Left kidney (tissue), 1 donor: ENCODE measurements at regions not wholly inside any gene's neighbourhood (a gene's known extent, or its start where the extent isn't known, plus 50 kb on each side); places are given as distances from the start of the nearest gene placed in this dataset.
A peak's percentile ranks its signal among the peaks of the same experiment; 100 is the strongest.
"Not testable (repeated sequence)": the region's sequence is repeated elsewhere in the genome, so short reads cannot be mapped to it uniquely, and the experiment has no call there.

Experiments
- DNase-seq: peaks from one replicate; pipeline ENCODE4 v3.0.0-alpha.2; 2013

DNA sequence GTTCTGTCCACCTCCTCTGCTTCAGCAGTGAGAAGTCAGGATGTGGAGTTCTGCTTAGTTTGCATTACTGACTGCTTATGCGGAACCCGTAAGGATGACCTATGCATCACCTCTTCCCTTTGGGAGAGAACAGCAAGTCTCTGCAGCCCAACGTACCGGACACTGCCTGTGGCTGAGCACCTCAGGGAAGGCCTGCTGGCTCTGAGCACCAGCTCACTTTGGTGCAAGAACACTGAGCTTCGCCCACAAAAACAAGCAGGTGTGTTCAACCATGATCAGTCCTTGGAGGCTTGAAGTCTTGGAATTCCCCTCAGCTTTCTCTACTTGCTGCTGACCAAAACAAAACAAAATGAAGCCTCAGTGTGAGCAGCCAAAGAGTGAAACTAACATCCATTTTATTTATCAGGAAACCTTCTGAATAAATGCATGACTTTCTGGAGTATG, 52.7 kb upstream of the NCK2 start:
- DNase-seq, result no peak

DNA sequence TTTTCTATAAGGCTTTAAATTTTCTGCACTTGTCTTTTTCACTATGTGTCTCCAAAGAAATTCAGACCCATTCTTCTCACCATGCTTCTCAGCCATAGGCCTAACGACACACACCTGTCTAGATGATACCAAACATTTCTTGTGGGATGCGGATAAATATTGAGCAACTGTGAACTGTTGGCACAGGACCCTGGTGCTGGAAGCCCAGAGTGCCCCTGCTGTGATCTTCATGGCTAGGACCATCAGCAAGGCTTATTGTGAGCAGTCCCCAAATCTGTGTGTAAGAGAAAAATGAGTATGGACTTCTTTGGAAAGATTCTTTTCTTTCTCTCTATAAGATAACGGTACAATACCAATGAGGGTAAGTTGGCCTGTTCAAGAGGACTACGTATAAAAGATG, 54.1 kb upstream of the NCK2 start:
- DNase-seq, result no peak

GRCh38 chr2:105689484-105689883, 55.2 kb upstream of the NCK2 start:
- no peak for DNase-seq

- DNase-seq, result no peak
Observed at GRCh38 chr2:105688946-105689345, 55.8 kb upstream of the NCK2 start.

GRCh38 chr2:105686588-105686987, 58.1 kb upstream of the NCK2 start:
- DNase-seq, result no peak

GRCh38 chr2:105683011-105683492, 61.7 kb upstream of the NCK2 start:
- DNase-seq, result no peak

GRCh38 chr2:105682401-105682800, 62.3 kb upstream of the NCK2 start:
- no peak for DNase-seq

DNA sequence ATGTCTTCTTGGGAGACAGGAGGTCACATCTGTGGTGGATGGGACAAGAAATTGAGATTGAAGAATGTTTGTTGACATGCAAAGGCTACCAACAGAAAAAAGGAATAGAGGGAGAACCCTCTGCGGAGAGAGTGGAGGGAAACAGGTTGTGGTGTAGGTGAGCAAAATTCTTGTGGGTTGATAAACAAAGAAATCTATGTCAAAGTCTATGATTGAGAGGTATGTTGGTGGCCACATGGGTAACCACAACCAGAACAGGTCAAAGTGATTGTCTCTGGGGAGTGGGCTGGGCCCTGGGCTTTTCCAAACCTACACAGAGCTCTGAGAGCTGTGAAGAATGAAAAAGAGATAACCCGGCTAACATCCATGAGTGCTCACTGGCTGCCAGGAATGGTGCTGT, 62.8 kb upstream of the NCK2 start:
- no peak for DNase-seq

GRCh38 chr2:105680357-105680756, 64.4 kb upstream of the NCK2 start:
- DNase-seq, result no peak

DNA sequence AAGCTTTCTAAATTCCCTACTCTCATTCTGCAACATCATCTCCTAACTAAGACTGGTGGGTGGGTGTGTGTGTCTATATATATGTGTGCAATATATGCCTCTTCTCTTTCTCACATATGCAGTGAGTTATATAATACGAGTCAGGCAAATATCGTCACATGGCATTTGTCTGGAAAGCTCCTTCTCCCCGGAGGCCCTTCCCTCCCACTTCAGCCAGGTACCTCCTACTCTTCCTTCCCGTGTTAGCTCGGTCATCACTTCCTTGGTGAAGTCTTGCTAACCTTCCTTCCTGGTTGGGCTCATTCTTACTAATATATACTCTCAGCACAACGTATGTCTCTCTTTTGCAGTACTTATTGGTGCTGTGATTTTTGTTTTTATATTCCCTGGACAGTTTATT, 66.4 kb upstream of the NCK2 start:
- DNase-seq, result no peak

GRCh38 chr2:105677901-105678300, 66.8 kb upstream of the NCK2 start:
- DNase-seq, result no peak

GRCh38 chr2:105675841-105676240, 68.9 kb upstream of the NCK2 start:
- DNase-seq, result no peak

- no peak for DNase-seq
Observed at GRCh38 chr2:105674859-105675541, 69.7 kb upstream of the NCK2 start.

DNA sequence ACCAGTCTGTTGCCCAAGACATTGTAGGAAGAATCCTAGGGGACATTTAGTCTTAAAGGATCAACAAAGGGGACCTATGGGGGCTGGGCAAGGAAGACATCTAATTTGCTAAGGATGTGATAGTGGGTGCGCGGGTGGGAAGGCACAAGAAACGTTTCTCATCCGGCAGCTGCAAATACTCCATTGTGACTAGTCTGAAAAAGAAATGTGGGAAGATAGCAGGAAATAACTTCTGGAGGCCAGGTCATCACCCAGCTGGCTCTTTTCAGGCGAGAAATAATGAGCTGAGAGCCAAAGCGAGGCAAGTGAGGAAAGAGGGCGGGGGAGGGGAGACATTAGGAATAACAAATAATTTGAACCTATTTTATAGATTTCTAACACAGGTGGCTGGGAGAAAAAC, 70.3 kb upstream of the NCK2 start:
- peak; percentile 59 for DNase-seq

DNA sequence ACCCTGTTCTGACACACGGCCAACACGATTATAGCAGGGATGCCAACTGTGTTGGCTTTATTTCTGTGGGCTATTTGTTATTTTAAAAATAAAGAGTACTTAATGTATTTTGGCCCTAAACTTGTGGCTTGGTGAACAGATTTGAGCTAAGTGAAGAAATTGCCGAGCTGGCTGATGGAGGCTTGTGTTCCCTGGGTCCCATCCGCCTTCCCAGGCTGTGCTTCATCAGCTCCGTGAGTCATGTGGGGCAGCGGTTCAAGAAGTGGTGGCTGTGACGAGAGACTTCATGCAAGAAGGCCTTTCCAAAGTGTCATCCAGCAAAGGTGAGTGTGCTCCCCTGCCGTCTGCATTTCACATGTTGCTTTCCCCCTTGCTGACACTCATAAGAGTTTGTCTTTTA, 73.6 kb upstream of the NCK2 start:
- no peak for DNase-seq

DNA sequence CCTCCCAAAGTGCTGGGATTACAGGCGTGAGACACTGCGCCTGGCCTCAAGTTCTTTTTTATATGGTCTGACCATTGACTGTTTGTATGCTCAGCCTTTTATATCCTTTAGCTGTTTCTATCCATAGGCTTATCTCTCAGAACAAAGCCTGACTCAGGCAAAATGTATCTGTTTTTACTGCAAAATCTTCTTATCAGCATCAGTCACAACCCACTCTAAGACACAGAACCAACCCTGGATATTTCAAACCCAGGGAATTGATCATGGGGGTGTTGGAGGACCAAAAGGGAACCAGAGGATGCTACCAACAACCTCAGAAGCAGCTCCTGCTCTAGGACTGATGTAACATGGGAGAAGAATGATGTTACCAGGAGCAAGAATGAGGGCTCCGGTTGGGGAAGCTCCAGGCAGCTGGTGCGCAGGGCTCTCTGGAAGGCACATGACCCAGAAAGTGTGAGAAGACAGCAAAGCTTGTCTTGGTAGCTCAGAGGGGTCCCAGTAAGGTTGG, 75.3 kb upstream of the NCK2 start:
- DNase-seq, result no peak

DNA sequence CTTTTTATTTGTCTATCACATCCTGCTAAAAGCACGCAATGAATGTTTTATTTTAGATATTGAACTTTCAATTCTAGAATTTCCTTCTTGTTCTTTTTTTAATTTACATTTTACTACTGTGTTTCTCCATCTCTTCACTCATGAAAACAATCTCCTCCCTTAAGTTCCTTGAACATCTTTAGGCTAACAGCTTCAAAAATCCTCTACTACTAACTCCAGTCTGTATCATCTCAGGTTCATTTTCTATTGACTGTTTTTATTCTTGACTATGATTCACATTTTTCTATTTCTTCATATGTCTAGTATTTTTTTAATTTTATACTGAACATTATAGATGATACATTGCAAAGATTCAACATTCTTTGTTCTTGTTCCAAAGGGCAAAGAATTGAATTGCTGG, 79.2 kb upstream of the NCK2 start:
- no peak for DNase-seq

- DNase-seq, result no peak
Observed at GRCh38 chr2:105660489-105660888, 84.2 kb upstream of the NCK2 start.

DNA sequence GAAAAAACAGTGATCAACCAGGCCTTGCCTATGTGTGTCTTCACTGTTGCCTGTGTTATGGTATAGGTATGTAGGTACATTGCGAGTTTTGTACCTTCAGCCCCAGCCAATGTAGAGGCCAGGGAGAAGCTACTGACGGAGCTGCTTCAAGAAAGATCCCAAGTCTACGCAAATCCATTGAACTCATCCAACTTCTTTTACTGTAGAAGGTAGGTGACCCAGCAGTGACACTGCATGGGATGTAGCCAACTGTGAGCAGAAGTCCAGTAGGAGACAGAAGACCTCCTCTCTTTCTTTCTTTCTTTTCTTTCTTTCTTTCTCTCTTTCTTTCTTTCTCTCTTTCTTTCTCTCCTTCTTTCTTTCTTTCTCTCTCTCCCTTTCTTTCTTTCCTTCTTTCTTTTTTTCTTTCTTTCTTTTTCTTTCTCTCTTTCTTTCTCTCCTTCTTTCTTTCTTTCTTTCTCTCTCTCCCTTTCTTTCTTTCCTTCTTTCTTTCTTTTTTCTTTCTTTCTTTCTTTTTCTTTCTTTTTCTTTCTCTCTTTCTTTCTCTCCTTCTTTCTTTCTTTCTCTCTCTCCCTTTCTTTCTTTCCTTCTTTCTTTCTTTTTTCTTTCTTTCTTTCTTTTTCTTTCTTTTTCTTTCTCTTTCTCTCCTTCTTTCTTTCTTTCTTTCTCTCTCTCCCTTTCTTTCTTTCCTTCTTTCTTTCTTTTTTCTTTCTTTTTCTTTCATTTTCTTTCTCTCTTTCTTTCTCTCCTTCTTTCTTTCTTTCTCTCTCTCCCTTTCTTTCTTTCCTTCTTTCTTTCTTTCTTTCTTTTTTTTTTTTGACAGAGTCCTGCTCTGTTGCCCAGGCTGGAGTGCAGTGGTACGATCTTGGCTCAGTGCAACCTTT, 88.7 kb upstream of the NCK2 start:
- not testable (repeated sequence) for DNase-seq

- DNase-seq, result no peak
Observed at GRCh38 chr2:105655244-105655643, 89.5 kb upstream of the NCK2 start.

- no peak for DNase-seq
Observed at GRCh38 chr2:105654474-105655004, 90.2 kb upstream of the NCK2 start.

DNA sequence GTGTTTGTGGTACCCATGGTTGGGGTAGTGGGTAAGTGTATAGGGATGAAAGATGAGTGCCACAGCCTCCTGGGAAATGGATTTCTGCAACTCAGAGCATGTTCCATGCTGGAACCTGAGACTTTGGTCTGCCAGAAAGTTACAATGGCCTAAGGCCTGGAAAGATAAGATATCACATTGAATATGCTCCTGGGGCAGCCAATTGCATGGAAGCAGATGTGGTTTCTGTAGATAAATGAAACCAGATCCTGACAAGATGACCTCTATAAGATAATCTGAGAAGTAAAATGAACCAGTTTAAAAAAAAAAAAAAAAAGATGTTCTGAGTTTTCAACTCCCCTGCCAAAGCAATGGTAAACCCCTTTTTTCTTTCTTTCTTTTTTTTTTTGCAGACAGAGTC, 91.4 kb upstream of the NCK2 start:
- DNase-seq, result no peak
